Gastroesophageal sphincter (tissue), 4 donors: ENCODE measurements at regions not wholly inside any gene's neighbourhood (a gene's known extent, or its start where the extent isn't known, plus 50 kb on each side); places are given as distances from the start of the nearest gene placed in this dataset.

Source experiments
- ATAC-seq: fragments of 150-250 bp; one replicate; pipeline ENCODE4 v1.9.1; 2016; ENCODE audit warnings: mild to moderate bottlenecking, moderate library complexity
- H3K27ac ChIP-seq, 4 donors: fragments of 200-600 bp; sonication (generic) in 3 of 4; 1 replicate in 3 of 4; 2 replicates in 1 of 4; pipeline ENCODE4 v1.5.1; 2016 to 2019
- H3K27me3 ChIP-seq: fragments of 200-600 bp; sonication (generic); one replicate; pipeline ENCODE4 v1.5.1; 2019
- H3K36me3 ChIP-seq, 2 donors: fragments of 200-600 bp; sonication (generic); one replicate each; pipeline ENCODE4 v1.5.1; 2019; ENCODE audit warnings: control low read depth in 1 of 2
- H3K4me1 ChIP-seq, 3 donors: fragments of 200-600 bp; sonication (generic); 1 replicate in 2 of 3; 2 replicates in 1 of 3; pipeline ENCODE4 v1.5.1; 2016 to 2019; ENCODE audit warnings: control low read depth in 2 of 3
- H3K4me3 ChIP-seq, 2 donors: fragments of 200-600 bp; sonication (generic); one replicate each; pipeline ENCODE4 v1.5.1; 2019; ENCODE audit warnings: mild to moderate bottlenecking in 1 of 2, moderate library complexity in 1 of 2
- H3K9me3 ChIP-seq, 3 donors: fragments of 200-600 bp; sonication (generic); one replicate each; pipeline ENCODE4 v1.5.1; 2017 to 2019; ENCODE audit warnings: control low read depth in 2 of 3
- CTCF ChIP-seq, 4 experiments: fragments of 200-600 bp in 2 of 4; fragments of 450-650 bp in 2 of 4; sonication (generic) in 1 of 4; IDR thresholded peaks; one replicate each; pipeline ENCODE4 v1.5.1; 2017 to 2019; ENCODE audit warnings: antibody characterized with exemption in 4 of 4, mild to moderate bottlenecking in 2 of 4, moderate library complexity in 2 of 4
- EP300 ChIP-seq: sonication (generic); formaldehyde crosslinking; IDR thresholded peaks from one replicate; pipeline ENCODE4 v1.6.1; 2017; ENCODE audit warnings: antibody characterized with exemption, mild to moderate bottlenecking
- POLR2A ChIP-seq, 2 donors: fragments of 450-650 bp; IDR thresholded peaks; one replicate each; pipeline ENCODE4 v1.6.1; 2017; ENCODE audit warnings: antibody characterized with exemption in 2 of 2, mild to moderate bottlenecking in 2 of 2, moderate library complexity in 1 of 2
- POLR2AphosphoS5 ChIP-seq: sonication (generic); formaldehyde crosslinking; IDR thresholded peaks from one replicate; pipeline ENCODE4 v1.6.1; 2017; ENCODE audit warnings: antibody characterized with exemption
- WGBS, 2 donors: methylation state at CpG; one replicate each; pipeline ENCODE4 v1.1.5; 2018; ENCODE audit warnings: low coverage in 1 of 2; 5-methylcytosine and 5-hydroxymethylcytosine counted together

DNA sequence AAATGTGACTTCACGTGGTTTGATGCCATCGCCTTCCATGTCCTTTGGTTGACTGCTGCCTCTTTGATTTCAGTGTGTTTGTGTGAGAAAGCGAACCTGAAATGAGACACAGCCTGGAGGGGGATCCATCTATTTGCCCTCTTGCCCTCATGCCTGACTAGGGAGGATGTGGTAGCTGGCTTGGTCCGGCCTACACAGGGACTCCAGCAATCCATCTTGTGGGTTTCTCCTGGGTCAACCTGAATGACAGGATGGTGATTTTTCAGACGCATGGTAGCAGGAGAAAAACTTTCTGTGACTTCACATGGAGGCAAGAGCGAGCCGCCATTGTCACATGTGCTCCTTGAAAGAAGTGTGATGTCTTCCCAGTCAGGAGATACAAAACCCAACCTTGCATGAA, 117.9 kb upstream of the DNAH14 start:
- TF ChIP-seq EP300, result no peak
- TF ChIP-seq POLR2A (IDR thresholded peaks at IDR 0.05), result no peak
- no peak for TF ChIP-seq POLR2AphosphoS5
- TF ChIP-seq CTCF (IDR thresholded peaks at IDR 0.05), result no peak
- 43 to 81% methylated on average over 1 to 2 of the region's 7 CpGs for WGBS, 2 donors

GRCh38 chr1:224815647-224816046, 113.8 kb upstream of the DNAH14 start:
- Histone ChIP-seq H3K4me1 (no peaks in the 10 kb centered on the region), H3K27me3 (no peaks in the 10 kb centered on the region), H3K27ac (no peak overlapping the region), H3K4me3 (no peak overlapping the region), H3K9me3 (peaks cover 0 to under 1% (median 0%) of the 10 kb centered on the region in 3 donors), H3K36me3 (no peaks in the 10 kb centered on the region)
- no peak for ATAC-seq
- TF ChIP-seq CTCF (IDR thresholded peaks at IDR 0.05), result no peak
- no peak for TF ChIP-seq POLR2AphosphoS5
- no peak for TF ChIP-seq POLR2A (IDR thresholded peaks at IDR 0.05)
- no peak for TF ChIP-seq EP300
- 69 to 70% methylated on average over 1 to 2 of the region's 2 CpGs for WGBS, 2 donors

More for the DNA sequence above, 117.9 kb upstream of the DNAH14 start:
- H3K4me1 ChIP-seq, result no peaks in the 10 kb centered on the region
- H3K4me3 ChIP-seq, result no peak overlapping the region
- H3K27ac ChIP-seq, result no peak overlapping the region
- H3K36me3 ChIP-seq, result no peaks in the 10 kb centered on the region
- ATAC-seq, result no peak
- no peaks in the 10 kb centered on the region for H3K9me3 ChIP-seq
- no peaks in the 10 kb centered on the region for H3K27me3 ChIP-seq

DNA sequence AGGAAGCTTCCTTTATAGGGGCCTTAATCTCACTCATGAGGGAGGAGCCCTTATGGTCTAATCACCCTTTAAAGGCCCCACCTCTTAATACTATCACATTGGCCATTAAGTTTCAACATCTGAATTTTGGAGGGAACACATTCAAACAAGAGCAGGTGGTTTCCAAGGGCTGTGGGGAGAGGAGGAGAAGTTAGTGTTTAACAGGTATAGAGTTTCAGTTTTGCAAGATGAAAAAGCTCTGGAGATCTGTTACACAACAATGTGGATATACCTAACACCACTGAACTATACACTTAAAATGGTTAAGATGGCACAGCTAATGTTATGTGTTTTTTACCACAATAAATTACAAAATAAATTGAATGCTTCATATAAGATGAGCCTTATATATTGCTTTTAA, 113.4 kb upstream of the DNAH14 start:
- TF ChIP-seq EP300 (no peak), CTCF (IDR thresholded peaks at IDR 0.05) (no peak), POLR2A (IDR thresholded peaks at IDR 0.05) (no peak), POLR2AphosphoS5 (no peak)
- ATAC-seq, result no peak
- peaks cover 0 to 5% (median 0%) of the 10 kb centered on the region in 3 donors for H3K9me3 ChIP-seq
- H3K4me3 ChIP-seq, result no peak overlapping the region
- H3K36me3 ChIP-seq, result no peaks in the 10 kb centered on the region
- H3K27ac ChIP-seq, result no peak overlapping the region
- H3K4me1 ChIP-seq, result no peaks in the 10 kb centered on the region
- H3K27me3 ChIP-seq, result no peaks in the 10 kb centered on the region

GRCh38 chr1:224817382-224817781, 112.1 kb upstream of the DNAH14 start:
- Histone ChIP-seq H3K4me3 (no peak overlapping the region), H3K36me3 (no peaks in the 10 kb centered on the region), H3K27ac (no peak overlapping the region), H3K9me3 (peaks cover 0 to 15% (median 0%) of the 10 kb centered on the region in 3 donors), H3K4me1 (no peaks in the 10 kb centered on the region), H3K27me3 (no peaks in the 10 kb centered on the region)
- no peak for ATAC-seq
- WGBS, 2 donors, result 64 to 72% methylated on average over 2 to 3 of the region's 3 CpGs
- no peak for TF ChIP-seq POLR2AphosphoS5
- TF ChIP-seq CTCF (IDR thresholded peaks at IDR 0.05), result no peak

DNA sequence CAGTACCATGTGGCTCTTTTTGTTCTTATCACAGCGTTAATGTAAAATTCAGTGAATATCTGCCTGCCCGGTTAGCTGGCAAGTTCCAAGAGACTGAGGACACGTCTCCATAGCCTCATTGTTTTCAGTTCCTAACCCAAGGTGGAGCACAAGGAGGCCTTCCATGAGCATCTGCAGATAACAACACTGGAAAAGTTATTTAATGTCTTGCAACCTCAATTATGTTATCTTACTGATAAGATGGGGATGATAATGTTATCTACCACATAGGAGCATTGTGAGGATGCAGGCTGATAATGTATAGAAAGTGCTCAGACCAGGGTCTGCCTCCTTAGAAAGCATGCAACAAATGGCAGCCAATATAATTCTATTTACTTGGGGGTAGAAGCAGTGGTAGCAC, 109.6 kb upstream of the DNAH14 start:
- no peak for TF ChIP-seq CTCF (IDR thresholded peaks at IDR 0.05)
- no peak for TF ChIP-seq POLR2AphosphoS5
- no peak for TF ChIP-seq POLR2A (IDR thresholded peaks at IDR 0.05)
- TF ChIP-seq EP300, result no peak
- Histone ChIP-seq H3K36me3 (no peaks in the 10 kb centered on the region), H3K4me1 (no peaks in the 10 kb centered on the region), H3K27ac (no peak overlapping the region), H3K9me3 (peaks cover 0 to 30% (median 0%) of the 10 kb centered on the region in 3 donors), H3K27me3 (no peaks in the 10 kb centered on the region), H3K4me3 (no peak overlapping the region)
- 78 to 84% methylated on average over 3 of the region's 3 CpGs for WGBS, 2 donors
- no peak for ATAC-seq
